Thyroid gland (tissue), 4 donors: ENCODE measurements at regions not wholly inside any gene's neighbourhood (a gene's known extent, or its start where the extent isn't known, plus 50 kb on each side); places are given as distances from the start of the nearest gene placed in this dataset.

Source experiments
- DNase-seq, 2 donors: peaks; one replicate each; pipeline ENCODE4 v3.0.0-alpha.2; 2019
- H3K27ac ChIP-seq, 3 donors: fragments of 200-600 bp; sonication (generic); 1 replicate in 2 of 3; 2 replicates in 1 of 3; pipeline ENCODE4 v1.5.1; 2016 to 2019; ENCODE audit warnings: mild to moderate bottlenecking in 1 of 3, moderate library complexity in 1 of 3
- H3K27me3 ChIP-seq: fragments of 200-600 bp; sonication (generic); one replicate; pipeline ENCODE4 v1.5.1; 2019
- H3K36me3 ChIP-seq, 2 donors: fragments of 200-600 bp; sonication (generic); one replicate each; pipeline ENCODE4 v1.5.1; 2016 to 2019
- H3K4me1 ChIP-seq, 2 donors: fragments of 200-600 bp; sonication (generic); one replicate each; pipeline ENCODE4 v1.5.1; 2017 to 2019
- H3K4me3 ChIP-seq, 3 donors: fragments of 200-600 bp; sonication (generic); replicated peaks in 1 of 3; 1 replicate in 2 of 3; 2 replicates in 1 of 3; pipeline ENCODE4 v1.5.1; 2016; ENCODE audit warnings: mild to moderate bottlenecking in 1 of 3
- H3K9me3 ChIP-seq: fragments of 200-600 bp; sonication (generic); one replicate; pipeline ENCODE4 v1.5.1; 2017
- POLR2A ChIP-seq, 2 donors: fragments of 450-650 bp; IDR thresholded peaks; one replicate each; pipeline ENCODE4 v1.6.1; 2017; ENCODE audit warnings: antibody characterized with exemption in 2 of 2, mild to moderate bottlenecking in 2 of 2, moderate library complexity in 1 of 2
- WGBS, 2 donors: methylation state at CpG; one replicate each; pipeline ENCODE4 v1.1.5; 2017; 5-methylcytosine and 5-hydroxymethylcytosine counted together
- intact Hi-C: fragments of 100-400 bp; cut with DNase I; formaldehyde crosslinking; loops from one replicate; pipeline ENCODE4 v1.15.1; 2023
- TF ChIP-seq, protein P1 (sequence below), 6 experiments: fragments of 200-600 bp in 3 of 6; fragments of 450-650 bp in 3 of 6; sonication (generic) in 3 of 6; IDR thresholded peaks; one replicate each; pipeline ENCODE4 v1.5.1; 2016 to 2019; ENCODE audit warnings: antibody characterized with exemption in 6 of 6, mild to moderate bottlenecking in 2 of 6, inconsistent platforms in 1 of 6, moderate library complexity in 1 of 6

DNA sequence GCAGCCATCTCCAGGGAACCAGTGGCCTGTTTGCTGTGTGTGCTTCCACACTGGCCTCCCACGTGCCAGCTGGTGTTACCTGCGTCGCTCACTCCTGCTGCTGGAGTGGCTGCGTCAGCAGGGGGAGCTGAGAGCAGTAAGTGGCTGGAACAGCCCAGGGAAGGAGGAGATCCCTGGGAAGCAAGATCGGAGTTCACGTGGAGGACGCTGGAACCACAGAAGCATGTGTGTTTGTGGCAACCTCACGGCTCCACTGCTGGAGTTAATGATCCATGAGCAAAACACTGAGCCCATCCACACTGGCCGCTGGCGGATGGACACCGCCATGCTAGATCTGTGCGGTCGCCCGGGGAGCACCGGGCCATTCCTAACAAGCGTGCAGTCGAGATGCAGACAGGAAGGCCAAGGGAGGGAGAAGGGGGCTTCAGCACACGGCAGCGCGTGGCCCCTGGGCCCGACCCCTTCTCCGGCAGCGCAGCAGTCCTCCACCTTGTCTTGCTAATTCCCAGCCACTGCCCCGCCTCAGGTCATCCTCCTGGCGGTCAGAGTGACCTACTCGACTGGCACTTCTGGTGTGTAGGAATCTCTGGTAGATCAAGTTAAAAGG is 68.5 kb upstream of the EEPD1 start:
- TF ChIP-seq POLR2A (IDR thresholded peaks at IDR 0.05) = no peak
- TF ChIP-seq, protein P1, sequence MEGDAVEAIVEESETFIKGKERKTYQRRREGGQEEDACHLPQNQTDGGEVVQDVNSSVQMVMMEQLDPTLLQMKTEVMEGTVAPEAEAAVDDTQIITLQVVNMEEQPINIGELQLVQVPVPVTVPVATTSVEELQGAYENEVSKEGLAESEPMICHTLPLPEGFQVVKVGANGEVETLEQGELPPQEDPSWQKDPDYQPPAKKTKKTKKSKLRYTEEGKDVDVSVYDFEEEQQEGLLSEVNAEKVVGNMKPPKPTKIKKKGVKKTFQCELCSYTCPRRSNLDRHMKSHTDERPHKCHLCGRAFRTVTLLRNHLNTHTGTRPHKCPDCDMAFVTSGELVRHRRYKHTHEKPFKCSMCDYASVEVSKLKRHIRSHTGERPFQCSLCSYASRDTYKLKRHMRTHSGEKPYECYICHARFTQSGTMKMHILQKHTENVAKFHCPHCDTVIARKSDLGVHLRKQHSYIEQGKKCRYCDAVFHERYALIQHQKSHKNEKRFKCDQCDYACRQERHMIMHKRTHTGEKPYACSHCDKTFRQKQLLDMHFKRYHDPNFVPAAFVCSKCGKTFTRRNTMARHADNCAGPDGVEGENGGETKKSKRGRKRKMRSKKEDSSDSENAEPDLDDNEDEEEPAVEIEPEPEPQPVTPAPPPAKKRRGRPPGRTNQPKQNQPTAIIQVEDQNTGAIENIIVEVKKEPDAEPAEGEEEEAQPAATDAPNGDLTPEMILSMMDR (IDR thresholded peaks at IDR 0.05) = peak in 4 of 6 experiments; percentile 7 to 40 (median 36)
- H3K27ac ChIP-seq = no peak overlapping the region
- no peak overlapping the region for H3K4me3 ChIP-seq
- no peaks in the 10 kb centered on the region for H3K4me1 ChIP-seq
- DNase-seq = peak; percentile 75 to 82
- intact Hi-C loops = no loop called here
- WGBS, 2 donors = 57 to 63% methylated on average over 21 to 23 of the region's 26 CpGs
- H3K36me3 ChIP-seq = no peaks in the 10 kb centered on the region
- H3K9me3 ChIP-seq = no peaks in the 10 kb centered on the region
- no peaks in the 10 kb centered on the region for H3K27me3 ChIP-seq

DNA sequence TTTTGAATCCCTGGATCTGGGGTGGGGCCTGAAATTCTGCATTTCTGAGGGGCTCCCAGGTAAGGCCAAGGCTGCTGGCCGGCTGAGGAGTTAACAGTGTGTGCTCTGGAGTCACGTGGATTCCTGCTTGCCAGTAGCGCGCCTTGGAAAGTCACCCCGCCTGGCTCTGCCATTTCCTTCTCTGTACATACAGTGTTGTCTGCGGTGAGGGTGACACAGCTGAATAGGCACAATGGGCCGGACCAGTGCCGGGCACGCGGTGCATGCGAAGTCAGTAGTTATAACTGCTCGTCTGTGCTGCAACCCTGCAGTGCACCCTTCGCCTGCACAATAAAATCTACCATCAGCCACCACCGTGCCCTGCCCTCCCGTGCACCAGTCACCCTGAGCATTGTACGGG is 68.0 kb upstream of the EEPD1 start:
- TF ChIP-seq POLR2A (IDR thresholded peaks at IDR 0.05) = no peak
- TF ChIP-seq, protein P1 (IDR thresholded peaks at IDR 0.05) = no peak
- Histone ChIP-seq H3K4me1 (no peaks in the 10 kb centered on the region), H3K27ac (no peak overlapping the region), H3K9me3 (no peaks in the 10 kb centered on the region), H3K27me3 (no peaks in the 10 kb centered on the region), H3K4me3 (no peak overlapping the region), H3K36me3 (no peaks in the 10 kb centered on the region)
- DNase-seq = no peak
- intact Hi-C loops = no loop called here
- 92 to 94% methylated on average over 12 to 16 of the region's 16 CpGs for WGBS, 2 donors

DNA sequence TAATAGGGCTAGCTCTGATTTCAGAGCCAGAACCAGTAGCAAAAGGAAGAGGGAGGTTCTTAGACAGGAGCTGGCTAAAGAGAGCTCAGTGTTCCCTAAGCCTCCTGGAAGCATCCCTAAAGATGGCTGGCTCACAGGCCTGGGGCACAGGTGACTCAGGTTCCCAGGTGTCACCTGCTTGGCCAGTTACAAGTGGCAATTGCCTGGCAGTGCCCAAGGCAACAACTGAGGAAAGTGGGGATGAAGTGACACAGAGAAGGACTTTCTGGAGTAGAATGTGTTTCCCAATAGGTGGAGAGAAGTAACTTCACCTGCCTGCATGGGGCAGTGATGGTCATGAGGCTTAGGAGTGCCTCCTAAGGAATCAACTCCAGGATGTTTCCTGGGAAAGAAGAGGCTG is 66.5 kb upstream of the EEPD1 start:
- TF ChIP-seq, protein P1 (IDR thresholded peaks at IDR 0.05) = no peak
- TF ChIP-seq POLR2A (IDR thresholded peaks at IDR 0.05) = no peak
- no peak overlapping the region for H3K27ac ChIP-seq
- no peak for DNase-seq
- no peaks in the 10 kb centered on the region for H3K9me3 ChIP-seq
- no peaks in the 10 kb centered on the region for H3K27me3 ChIP-seq
- no peaks in the 10 kb centered on the region for H3K36me3 ChIP-seq
- H3K4me1 ChIP-seq = no peaks in the 10 kb centered on the region
- intact Hi-C loops = no loop called here
- H3K4me3 ChIP-seq = no peak overlapping the region

DNA sequence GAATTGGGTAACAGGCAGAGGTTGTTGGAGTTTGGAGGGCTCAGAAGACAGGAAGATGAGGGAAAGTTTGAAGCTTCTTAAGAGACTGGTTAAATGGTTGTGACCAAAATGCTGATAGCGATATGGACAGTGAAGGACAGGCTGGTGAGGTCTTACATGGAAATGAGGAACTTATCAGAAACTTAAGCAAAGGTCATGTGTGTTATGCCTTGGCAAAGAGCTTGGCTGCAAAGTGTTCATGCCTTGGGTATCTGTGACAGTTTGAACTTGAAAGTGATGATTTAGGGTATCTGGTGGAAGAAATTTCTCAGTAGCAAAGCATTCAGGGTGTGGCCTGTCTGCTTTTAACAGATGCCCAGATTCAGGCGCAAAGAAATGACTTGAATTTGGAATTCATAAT is 64.5 kb upstream of the EEPD1 start:
- no peaks in the 10 kb centered on the region for H3K36me3 ChIP-seq
- no peak for DNase-seq
- H3K4me1 ChIP-seq = no peaks in the 10 kb centered on the region
- no peak overlapping the region for H3K4me3 ChIP-seq
- H3K27me3 ChIP-seq = no peaks in the 10 kb centered on the region
- no peak overlapping the region for H3K27ac ChIP-seq
- intact Hi-C loops = no loop called here
- WGBS, 2 donors = 98 to 99% methylated on average over 2 of the region's 2 CpGs
- H3K9me3 ChIP-seq = no peaks in the 10 kb centered on the region
- no peak for TF ChIP-seq POLR2A (IDR thresholded peaks at IDR 0.05)
- TF ChIP-seq, protein P1 (IDR thresholded peaks at IDR 0.05) = no peak

DNA sequence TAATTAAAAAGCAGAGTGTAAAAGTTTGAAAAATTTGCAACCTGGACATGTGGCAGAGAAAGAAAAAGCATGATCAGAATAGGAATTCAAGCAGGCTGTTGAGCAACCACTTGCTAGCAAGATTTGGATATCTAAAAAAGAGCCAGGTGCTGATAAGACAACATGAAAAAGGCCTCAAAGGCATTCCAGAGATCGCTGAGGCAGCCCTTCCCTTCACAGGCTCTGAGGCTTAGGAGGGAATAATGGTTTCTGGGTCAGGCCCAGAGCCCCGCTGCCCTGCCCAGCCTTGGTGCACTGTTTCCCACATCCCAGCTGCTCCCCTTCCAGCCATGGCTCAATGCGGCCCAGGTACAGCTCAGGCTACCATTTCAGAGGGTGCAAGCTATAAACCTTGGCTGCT is 64.1 kb upstream of the EEPD1 start:
- H3K4me3 ChIP-seq = no peak overlapping the region
- no peak for TF ChIP-seq POLR2A (IDR thresholded peaks at IDR 0.05)
- TF ChIP-seq, protein P1 (IDR thresholded peaks at IDR 0.05) = no peak
- no peak for DNase-seq
- H3K27me3 ChIP-seq = no peaks in the 10 kb centered on the region
- H3K27ac ChIP-seq = no peak overlapping the region
- WGBS, 2 donors = 57 to 69% methylated on average over 3 of the region's 3 CpGs
- H3K36me3 ChIP-seq = no peaks in the 10 kb centered on the region
- H3K9me3 ChIP-seq = no peaks in the 10 kb centered on the region
- intact Hi-C loops = no loop called here
- H3K4me1 ChIP-seq = no peaks in the 10 kb centered on the region
